PC-9 (cell line): ENCODE measurements at regions not wholly inside any gene's neighbourhood (a gene's known extent, or its start where the extent isn't known, plus 50 kb on each side); places are given as distances from the start of the nearest gene placed in this dataset.

Experiments
- EZH2 ChIP-seq: fragments of 200-600 bp; sonication (generic); IDR thresholded peaks from 2 replicates; pipeline ENCODE4 v1.8.0; 2017; ENCODE audit warnings: antibody characterized with exemption, low read depth
- TF ChIP-seq, protein P1 (sequence below): fragments of 200-600 bp; sonication (generic); conservative IDR thresholded peaks from 2 replicates; pipeline ENCODE4 v1.6.1; 2017; ENCODE audit warnings: mixed run types, antibody characterized with exemption, mild to moderate bottlenecking, moderate library complexity

DNA sequence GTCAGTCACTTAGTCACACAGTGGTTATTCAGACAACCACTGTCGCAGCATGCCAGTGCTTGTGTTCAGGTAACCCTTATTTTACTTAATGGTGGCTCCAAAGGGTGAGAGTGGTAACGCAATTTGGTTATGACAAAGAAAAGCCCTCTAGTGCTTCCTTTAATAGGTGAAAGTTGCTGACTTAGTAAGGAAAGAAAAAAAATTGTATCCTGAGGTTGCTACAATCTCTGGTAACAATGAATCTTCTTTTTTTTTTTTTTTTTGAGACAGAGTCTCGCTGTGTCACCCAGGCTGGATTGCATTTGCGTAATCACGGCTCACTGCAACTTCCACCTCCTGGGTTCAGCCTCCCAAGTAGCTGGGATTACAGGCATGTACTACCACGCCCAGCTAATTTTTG is 64.5 kb downstream of the C11orf91 start:
- no peak for TF ChIP-seq EZH2
- TF ChIP-seq, protein P1, sequence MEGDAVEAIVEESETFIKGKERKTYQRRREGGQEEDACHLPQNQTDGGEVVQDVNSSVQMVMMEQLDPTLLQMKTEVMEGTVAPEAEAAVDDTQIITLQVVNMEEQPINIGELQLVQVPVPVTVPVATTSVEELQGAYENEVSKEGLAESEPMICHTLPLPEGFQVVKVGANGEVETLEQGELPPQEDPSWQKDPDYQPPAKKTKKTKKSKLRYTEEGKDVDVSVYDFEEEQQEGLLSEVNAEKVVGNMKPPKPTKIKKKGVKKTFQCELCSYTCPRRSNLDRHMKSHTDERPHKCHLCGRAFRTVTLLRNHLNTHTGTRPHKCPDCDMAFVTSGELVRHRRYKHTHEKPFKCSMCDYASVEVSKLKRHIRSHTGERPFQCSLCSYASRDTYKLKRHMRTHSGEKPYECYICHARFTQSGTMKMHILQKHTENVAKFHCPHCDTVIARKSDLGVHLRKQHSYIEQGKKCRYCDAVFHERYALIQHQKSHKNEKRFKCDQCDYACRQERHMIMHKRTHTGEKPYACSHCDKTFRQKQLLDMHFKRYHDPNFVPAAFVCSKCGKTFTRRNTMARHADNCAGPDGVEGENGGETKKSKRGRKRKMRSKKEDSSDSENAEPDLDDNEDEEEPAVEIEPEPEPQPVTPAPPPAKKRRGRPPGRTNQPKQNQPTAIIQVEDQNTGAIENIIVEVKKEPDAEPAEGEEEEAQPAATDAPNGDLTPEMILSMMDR = no peak
